ENCODE measurements at regions not wholly inside any gene's neighbourhood (a gene's known extent, or its start where the extent isn't known, plus 50 kb on each side); places are given as distances from the start of the nearest gene placed in this dataset.

DNA sequence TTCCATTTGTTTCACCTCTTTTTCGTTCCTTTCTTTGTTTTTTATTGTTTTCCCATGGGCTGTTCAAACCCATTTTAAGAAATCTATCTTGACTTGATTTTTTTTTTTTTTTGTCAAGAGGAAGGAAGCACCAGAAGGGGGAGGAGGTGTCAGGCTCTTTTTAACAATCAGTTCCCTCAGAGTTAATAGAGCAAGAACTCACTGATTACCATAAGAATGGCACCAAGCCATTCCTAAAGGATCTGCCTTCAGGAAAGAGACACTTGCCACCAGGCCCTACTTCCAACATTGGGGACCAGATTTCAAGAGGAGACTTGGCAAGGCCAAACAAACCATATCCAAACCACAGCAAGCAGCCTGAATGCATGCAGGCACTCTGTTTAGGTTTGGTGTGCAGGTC, 168.0 kb downstream of the OTOR start:
- no peaks in the 10 kb centered on the region for H3K9me3 ChIP-seq (ENCODE audit: low read length)
- no peaks in the 10 kb centered on the region for H3K4me1 ChIP-seq (ENCODE audit: insufficient read depth, low read length, poor library complexity, severe bottlenecking)
- H3K36me3 ChIP-seq (ENCODE audit: insufficient read depth, low read length): no peaks in the 10 kb centered on the region
- no peaks in the 10 kb centered on the region for H3K9me2 ChIP-seq (ENCODE audit: insufficient read depth, low read length)
- no peak for DNase-seq (ENCODE audit: low spot score)
- H3K4me2 ChIP-seq (ENCODE audit: low read length): no peak overlapping the region
- no peaks in the 10 kb centered on the region for H3K79me2 ChIP-seq (ENCODE audit: insufficient read depth, low read depth, low read length)
- intact Hi-C loops (cut with micrococcal nuclease; ENCODE audit: unreplicated experiment): no loop called here
- H2AFZ ChIP-seq (ENCODE audit: low read length): no peak overlapping the region
- no peak overlapping the region for H3K27ac ChIP-seq (ENCODE audit: low read depth, low read length, poor library complexity, severe bottlenecking)
- H4K20me1 ChIP-seq (ENCODE audit: insufficient read depth, low read length): no peaks in the 10 kb centered on the region
- H3K4me3 ChIP-seq (ENCODE audit: low read depth, low read length, poor library complexity, severe bottlenecking): no peak overlapping the region
- CTCF ChIA-PET (ENCODE audit: unreplicated experiment): no interaction called here
- POLR2A ChIA-PET: no interaction called here
- TF ChIP-seq EZH2phosphoT487 (IDR thresholded peaks at IDR 0.05; ENCODE audit: borderline replicate concordance, low read depth, low read length): no peak
- TF ChIP-seq, protein P1, sequence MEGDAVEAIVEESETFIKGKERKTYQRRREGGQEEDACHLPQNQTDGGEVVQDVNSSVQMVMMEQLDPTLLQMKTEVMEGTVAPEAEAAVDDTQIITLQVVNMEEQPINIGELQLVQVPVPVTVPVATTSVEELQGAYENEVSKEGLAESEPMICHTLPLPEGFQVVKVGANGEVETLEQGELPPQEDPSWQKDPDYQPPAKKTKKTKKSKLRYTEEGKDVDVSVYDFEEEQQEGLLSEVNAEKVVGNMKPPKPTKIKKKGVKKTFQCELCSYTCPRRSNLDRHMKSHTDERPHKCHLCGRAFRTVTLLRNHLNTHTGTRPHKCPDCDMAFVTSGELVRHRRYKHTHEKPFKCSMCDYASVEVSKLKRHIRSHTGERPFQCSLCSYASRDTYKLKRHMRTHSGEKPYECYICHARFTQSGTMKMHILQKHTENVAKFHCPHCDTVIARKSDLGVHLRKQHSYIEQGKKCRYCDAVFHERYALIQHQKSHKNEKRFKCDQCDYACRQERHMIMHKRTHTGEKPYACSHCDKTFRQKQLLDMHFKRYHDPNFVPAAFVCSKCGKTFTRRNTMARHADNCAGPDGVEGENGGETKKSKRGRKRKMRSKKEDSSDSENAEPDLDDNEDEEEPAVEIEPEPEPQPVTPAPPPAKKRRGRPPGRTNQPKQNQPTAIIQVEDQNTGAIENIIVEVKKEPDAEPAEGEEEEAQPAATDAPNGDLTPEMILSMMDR (conservative IDR thresholded peaks at IDR 0.05; ENCODE audit: low read length): no peak
- BruUV-seq (replicated peaks): no TSS peak

DNA sequence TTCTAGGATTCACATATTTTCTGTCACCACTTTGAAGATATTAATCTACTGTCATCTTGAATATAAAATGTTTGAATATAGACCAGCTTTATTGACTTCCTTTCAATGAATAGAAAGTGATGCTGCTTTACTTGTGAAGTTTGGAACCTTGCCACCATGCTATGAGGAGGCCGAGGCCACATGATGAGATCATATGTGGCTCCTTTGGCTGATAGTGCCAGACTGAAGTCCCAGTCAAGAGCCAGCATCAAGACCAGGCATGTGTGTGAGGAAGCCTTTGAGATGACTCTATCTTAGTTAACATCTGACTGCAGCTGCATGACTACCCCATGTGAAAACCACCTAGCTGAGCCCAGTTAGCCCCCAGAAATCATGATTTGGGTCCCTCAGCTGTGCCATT, 169.5 kb downstream of the OTOR start:
- Histone ChIP-seq H3K36me3 (ENCODE audit: insufficient read depth, low read length) (no peaks in the 10 kb centered on the region), H3K27ac (ENCODE audit: low read depth, low read length, poor library complexity, severe bottlenecking) (no peak overlapping the region), H3K9me2 (ENCODE audit: insufficient read depth, low read length) (no peaks in the 10 kb centered on the region), H3K4me2 (ENCODE audit: low read length) (no peak overlapping the region), H2AFZ (ENCODE audit: low read length) (no peak overlapping the region), H4K20me1 (ENCODE audit: insufficient read depth, low read length) (no peaks in the 10 kb centered on the region), H3K4me3 (ENCODE audit: low read depth, low read length, poor library complexity, severe bottlenecking) (no peak overlapping the region), H3K79me2 (ENCODE audit: insufficient read depth, low read depth, low read length) (no peaks in the 10 kb centered on the region), H3K4me1 (ENCODE audit: insufficient read depth, low read length, poor library complexity, severe bottlenecking) (no peaks in the 10 kb centered on the region), H3K9me3 (ENCODE audit: low read length) (no peaks in the 10 kb centered on the region)
- no TSS peak for BruUV-seq (replicated peaks)
- intact Hi-C loops (cut with micrococcal nuclease; ENCODE audit: unreplicated experiment): no loop called here
- TF ChIP-seq, protein P1 (conservative IDR thresholded peaks at IDR 0.05; ENCODE audit: low read length): no peak
- TF ChIP-seq EZH2phosphoT487 (IDR thresholded peaks at IDR 0.05; ENCODE audit: borderline replicate concordance, low read depth, low read length): no peak
- no peak for DNase-seq (ENCODE audit: low spot score)
- CTCF ChIA-PET (ENCODE audit: unreplicated experiment): no interaction called here
- POLR2A ChIA-PET: interaction anchor here (0.5 to 0.6 kb wide), 2 partner anchors 138 to 443 kb away, joined by 3 read pairs; no protein-coding TSS in a partner anchor

DNA sequence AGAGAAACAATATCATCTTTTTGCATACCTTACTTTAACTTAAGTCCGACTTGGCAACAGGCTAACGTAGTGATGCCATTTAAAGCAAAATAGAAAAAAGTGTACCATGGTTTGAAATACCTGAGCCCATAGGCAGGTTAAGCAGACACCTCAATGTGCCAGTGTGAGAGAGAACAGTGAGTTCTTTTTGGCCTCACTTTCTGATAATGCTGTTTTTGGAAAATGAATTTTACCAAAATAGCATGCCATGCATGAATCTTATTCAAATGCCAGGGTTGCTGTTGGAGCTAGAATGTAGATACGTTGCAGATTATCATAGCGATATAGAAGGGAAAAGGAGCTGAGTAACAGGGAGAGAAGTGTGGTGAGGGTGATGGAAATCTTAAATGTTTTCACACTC, 170.2 kb downstream of the OTOR start:
- Histone ChIP-seq H3K9me2 (ENCODE audit: insufficient read depth, low read length) (no peaks in the 10 kb centered on the region), H3K4me3 (ENCODE audit: low read depth, low read length, poor library complexity, severe bottlenecking) (no peak overlapping the region), H3K4me2 (ENCODE audit: low read length) (no peak overlapping the region), H3K36me3 (ENCODE audit: insufficient read depth, low read length) (no peaks in the 10 kb centered on the region), H2AFZ (ENCODE audit: low read length) (no peak overlapping the region), H4K20me1 (ENCODE audit: insufficient read depth, low read length) (no peaks in the 10 kb centered on the region), H3K27ac (ENCODE audit: low read depth, low read length, poor library complexity, severe bottlenecking) (no peak overlapping the region), H3K4me1 (ENCODE audit: insufficient read depth, low read length, poor library complexity, severe bottlenecking) (no peaks in the 10 kb centered on the region), H3K79me2 (ENCODE audit: insufficient read depth, low read depth, low read length) (no peaks in the 10 kb centered on the region), H3K9me3 (ENCODE audit: low read length) (no peaks in the 10 kb centered on the region)
- intact Hi-C loops (cut with micrococcal nuclease; ENCODE audit: unreplicated experiment): no loop called here
- TF ChIP-seq, protein P1 (conservative IDR thresholded peaks at IDR 0.05; ENCODE audit: low read length): no peak
- TF ChIP-seq EZH2phosphoT487 (IDR thresholded peaks at IDR 0.05; ENCODE audit: borderline replicate concordance, low read depth, low read length): no peak
- no TSS peak for BruUV-seq (replicated peaks)
- CTCF ChIA-PET (ENCODE audit: unreplicated experiment): no interaction called here
- POLR2A ChIA-PET: no interaction called here
- DNase-seq (ENCODE audit: low spot score): no peak

Measured in OCI-LY7 (cell line).